Liver (tissue), 8 donors: ENCODE measurements at regions not wholly inside any gene's neighbourhood (a gene's known extent, or its start where the extent isn't known, plus 50 kb on each side); places are given as distances from the start of the nearest gene placed in this dataset.

ENCODE experiments used
- DNase-seq: peaks from one replicate; pipeline ENCODE4 v3.0.0-alpha.2; 2017; ENCODE audit warnings: low spot score
- H3K27ac ChIP-seq, 2 donors: one replicate each; pipeline ENCODE4 v1.7.0; 2013; ENCODE audit warnings: inconsistent platforms in 2 of 2, low read length in 2 of 2, control low read depth in 1 of 2, low read depth in 1 of 2, mild to moderate bottlenecking in 1 of 2
- H3K27me3 ChIP-seq, 4 donors: one replicate each; pipeline versions ENCODE4 v1.6.1 to v1.7.0; 2013; ENCODE audit warnings: low read length in 3 of 4, inconsistent platforms in 1 of 4, mild to moderate bottlenecking in 1 of 4, moderate library complexity in 1 of 4; ENCODE audit not compliant: control insufficient read depth in 4 of 4, insufficient read depth in 4 of 4
- H3K36me3 ChIP-seq, 4 donors: one replicate each; pipeline versions ENCODE4 v1.6.1 to v1.7.0; 2013; ENCODE audit warnings: low read length in 3 of 4, mild to moderate bottlenecking in 3 of 4, low read depth in 1 of 4, moderate library complexity in 1 of 4; ENCODE audit not compliant: control insufficient read depth in 4 of 4, insufficient read depth in 3 of 4
- H3K4me1 ChIP-seq, 4 donors: one replicate each; pipeline versions ENCODE4 v1.6.1 to v1.7.0; 2013; ENCODE audit warnings: low read length in 3 of 4, mild to moderate bottlenecking in 3 of 4, moderate library complexity in 1 of 4; ENCODE audit not compliant: control insufficient read depth in 4 of 4, insufficient read depth in 4 of 4
- H3K4me3 ChIP-seq, 3 donors: one replicate each; pipeline versions ENCODE4 v1.6.1 to v1.7.0; 2013; ENCODE audit warnings: low read length in 3 of 3, control low read depth in 1 of 3, low read depth in 1 of 3, mild to moderate bottlenecking in 1 of 3
- H3K9ac ChIP-seq, 2 donors: one replicate each; pipeline ENCODE4 v1.7.0; 2013; ENCODE audit warnings: low read length in 2 of 2, mild to moderate bottlenecking in 2 of 2, moderate library complexity in 2 of 2, control low read depth in 1 of 2, low read depth in 1 of 2
- H3K9me3 ChIP-seq, 4 donors: one replicate each; pipeline versions ENCODE4 v1.6.1 to v1.7.0; 2013; ENCODE audit warnings: low read length in 3 of 4; ENCODE audit not compliant: control insufficient read depth in 4 of 4
- ATF3 ChIP-seq: IDR thresholded peaks from 2 replicates; pipeline ENCODE4 v1.6.1; 2016; ENCODE audit warnings: antibody characterized with exemption
- CTCF ChIP-seq: fragments of 150-350 bp; IDR thresholded peaks from 2 replicates; pipeline ENCODE4 v1.5.1; 2017; ENCODE audit warnings: improper control_type of control experiment, low read depth, low read length; ENCODE audit not compliant: missing input control
- EGR1 ChIP-seq, 2 donors: IDR thresholded peaks; 2 replicates each; pipeline ENCODE4 v1.6.1; 2016 to 2018; ENCODE audit warnings: antibody characterized with exemption in 2 of 2, low read depth in 2 of 2
- FOXA1 ChIP-seq: IDR thresholded peaks from 2 replicates; pipeline ENCODE4 v1.6.1; 2016; ENCODE audit warnings: antibody characterized with exemption
- FOXA2 ChIP-seq: IDR thresholded peaks from 2 replicates; pipeline ENCODE4 v1.6.1; 2016; ENCODE audit warnings: antibody characterized with exemption
- GABPA ChIP-seq, 2 donors: IDR thresholded peaks in 1 of 2; conservative IDR thresholded peaks in 1 of 2; 2 replicates each; pipeline ENCODE4 v1.6.1; 2016; ENCODE audit warnings: antibody characterized with exemption in 2 of 2, mild to moderate bottlenecking in 1 of 2, moderate library complexity in 1 of 2
- HNF4A ChIP-seq, 2 donors: conservative IDR thresholded peaks; 2 replicates each; pipeline ENCODE4 v1.6.1; 2016; ENCODE audit warnings: antibody characterized with exemption in 2 of 2, mild to moderate bottlenecking in 2 of 2
- HNF4G ChIP-seq: IDR thresholded peaks from 2 replicates; pipeline ENCODE4 v1.6.1; 2016; ENCODE audit warnings: antibody characterized with exemption
- JUND ChIP-seq, 2 donors: IDR thresholded peaks; 2 replicates each; pipeline ENCODE4 v1.6.1; 2016; ENCODE audit warnings: antibody characterized with exemption in 2 of 2
- MAX ChIP-seq: IDR thresholded peaks from 2 replicates; pipeline ENCODE4 v1.6.1; 2016; ENCODE audit warnings: antibody characterized with exemption
- NR2F2 ChIP-seq: IDR thresholded peaks from 2 replicates; pipeline ENCODE4 v1.6.1; 2016; ENCODE audit warnings: antibody characterized with exemption
- RAD21 ChIP-seq, 2 donors: IDR thresholded peaks; 2 replicates each; pipeline ENCODE4 v1.6.1; 2016; ENCODE audit warnings: antibody characterized with exemption in 2 of 2, mild to moderate bottlenecking in 2 of 2
- REST ChIP-seq: IDR thresholded peaks from 2 replicates; pipeline ENCODE4 v1.6.1; 2016; ENCODE audit warnings: antibody characterized with exemption, mild to moderate bottlenecking
- RXRA ChIP-seq, 2 donors: IDR thresholded peaks; 2 replicates each; pipeline ENCODE4 v1.6.1; 2017 to 2018; ENCODE audit warnings: antibody characterized with exemption in 2 of 2, mild to moderate bottlenecking in 1 of 2
- SP1 ChIP-seq: IDR thresholded peaks from 2 replicates; pipeline ENCODE4 v1.6.1; 2018; ENCODE audit warnings: antibody characterized with exemption, mild to moderate bottlenecking
- TAF1 ChIP-seq: conservative IDR thresholded peaks from 2 replicates; pipeline ENCODE4 v1.6.1; 2016; ENCODE audit warnings: antibody characterized with exemption, mild to moderate bottlenecking
- YY1 ChIP-seq: IDR thresholded peaks from 2 replicates; pipeline ENCODE4 v1.6.1; 2016; ENCODE audit warnings: antibody characterized with exemption, mild to moderate bottlenecking
- ZBTB33 ChIP-seq: IDR thresholded peaks from 2 replicates; pipeline ENCODE4 v1.6.1; 2016; ENCODE audit warnings: antibody characterized with exemption
- WGBS: extraction: QIAGEN DNeasy Blood & Tissue Kit; methylation state at CpG from one replicate; pipeline ENCODE4 v1.1.7; 2013; 5-methylcytosine and 5-hydroxymethylcytosine counted together
- donor health status: healthy.
- donor health status: healthy.
- donor health status: healthy.
- donor health status: healthy.
- donor health status: healthy.

GRCh38 chr2:3942841-3943240 is 239.5 kb downstream of the DCDC2C start:
- H3K4me3 ChIP-seq: no peak overlapping the region
- no peak overlapping the region for H3K9ac ChIP-seq
- H3K27ac ChIP-seq: no peak overlapping the region
- TF ChIP-seq REST (no peak), FOXA1 (no peak), HNF4G (no peak), MAX (no peak), TAF1 (no peak), ATF3 (no peak), RAD21 (IDR thresholded peaks at IDR 0.05) (no peak), FOXA2 (no peak), SP1 (no peak), JUND (IDR thresholded peaks at IDR 0.05) (no peak), GABPA (IDR thresholded peaks at IDR 0.05 in 1 of 2, conservative IDR thresholded peaks at IDR 0.05 in 1 of 2) (no peak), EGR1 (IDR thresholded peaks at IDR 0.05; ENCODE audit: low read depth in 2 of 2) (no peak), YY1 (no peak), RXRA (IDR thresholded peaks at IDR 0.05) (no peak), HNF4A (conservative IDR thresholded peaks at IDR 0.05) (no peak), ZBTB33 (no peak), CTCF (no peak), NR2F2 (no peak)
- no peaks in the 10 kb centered on the region for H3K27me3 ChIP-seq
- H3K36me3 ChIP-seq: no peaks in the 10 kb centered on the region
- H3K4me1 ChIP-seq: no peaks in the 10 kb centered on the region
- no peaks in the 10 kb centered on the region for H3K9me3 ChIP-seq
- WGBS: 93% methylated on average over 20 of the region's 20 CpGs
- no peak for DNase-seq

- Histone ChIP-seq H3K9me3 (no peaks in the 10 kb centered on the region), H3K27ac (no peak overlapping the region), H3K4me1 (no peaks in the 10 kb centered on the region), H3K27me3 (no peaks in the 10 kb centered on the region), H3K36me3 (no peaks in the 10 kb centered on the region), H3K9ac (no peak overlapping the region), H3K4me3 (no peak overlapping the region)
- WGBS: 58% methylated on average over 4 of the region's 4 CpGs
- no peak for DNase-seq
- no peak for TF ChIP-seq MAX
- no peak for TF ChIP-seq NR2F2
- TF ChIP-seq TAF1: no peak
- TF ChIP-seq ATF3: no peak
- no peak for TF ChIP-seq RXRA (IDR thresholded peaks at IDR 0.05)
- TF ChIP-seq YY1: no peak
- TF ChIP-seq HNF4A (conservative IDR thresholded peaks at IDR 0.05): no peak
- no peak for TF ChIP-seq CTCF
- no peak for TF ChIP-seq REST
These were observed 240.7 kb downstream of the DCDC2C start for GRCh38 chr2:3944071-3944470.
